Neural cell (in vitro differentiated cells): ENCODE measurements at regions not wholly inside any gene's neighbourhood (a gene's known extent, or its start where the extent isn't known, plus 50 kb on each side); places are given as distances from the start of the nearest gene placed in this dataset.

Source experiments
- H2AFZ ChIP-seq: fragments of 200-600, 300-800 bp; sonication (generic), shearing (Covaris generic); 2 replicates; pipeline ENCODE4 v1.6.0; 2014; ENCODE audit warnings: low read depth, mild to moderate bottlenecking, antibody characterized with exemption, low read length, moderate library complexity
- H3F3A ChIP-seq: fragments of 200-600 bp; shearing (Covaris generic); 2 replicates; pipeline ENCODE4 v1.6.1; 2016; ENCODE audit warnings: mild to moderate bottlenecking, moderate library complexity, mixed read lengths, antibody characterized with exemption, low read length; ENCODE audit not compliant: insufficient read depth, poor library complexity, severe bottlenecking
- H3K27ac ChIP-seq: fragments of 200-600, 300-800 bp; sonication (generic), shearing (Covaris generic); 2 replicates; pipeline ENCODE4 v1.5.1; 2014; ENCODE audit warnings: mild to moderate bottlenecking, low read length, moderate library complexity
- H3K27me3 ChIP-seq: fragments of 300-800, 200-600 bp; sonication (generic), shearing (Covaris generic); 2 replicates; pipeline ENCODE4 v1.6.0; 2014; ENCODE audit warnings: mild to moderate bottlenecking, low read depth, low read length, moderate library complexity; ENCODE audit not compliant: insufficient read depth
- H3K36me3 ChIP-seq: fragments of 300-800, 200-600 bp; sonication (generic), shearing (Covaris generic); 2 replicates; pipeline ENCODE4 v1.5.1; 2014; ENCODE audit warnings: mild to moderate bottlenecking, antibody characterized with exemption, low read length, moderate library complexity; ENCODE audit not compliant: insufficient read depth
- H3K4me2 ChIP-seq: fragments of 300-800, 200-600 bp; sonication (generic), shearing (Covaris generic); 2 replicates; pipeline ENCODE4 v1.6.0; 2014; ENCODE audit warnings: mild to moderate bottlenecking, low read length
- H3K4me3 ChIP-seq: fragments of 300-800, 200-600 bp; sonication (generic), shearing (Covaris generic); 2 replicates; pipeline ENCODE4 v1.5.1; 2014; ENCODE audit warnings: mild to moderate bottlenecking, low read length, moderate library complexity
- H3K79me2 ChIP-seq: fragments of 200-600 bp; shearing (Covaris generic); replicated peaks from 2 replicates; pipeline ENCODE4 v1.6.0; 2014; ENCODE audit warnings: mild to moderate bottlenecking, low read length, moderate library complexity; ENCODE audit not compliant: insufficient read depth
- H3K9ac ChIP-seq: fragments of 300-800, 200-600 bp; sonication (generic), shearing (Covaris generic); 2 replicates; pipeline ENCODE4 v1.6.1; 2016; ENCODE audit warnings: mild to moderate bottlenecking, low read length, mixed read lengths
- H3K9me2 ChIP-seq: fragments of 200-600 bp; shearing (Covaris generic); 2 replicates; pipeline ENCODE4 v1.6.1; 2016; ENCODE audit warnings: mild to moderate bottlenecking, low read length, mixed read lengths; ENCODE audit not compliant: insufficient read depth
- H3K9me3 ChIP-seq: fragments of 200-600, 300-800 bp; sonication (generic), shearing (Covaris generic); 2 replicates; pipeline ENCODE4 v1.6.1; 2016; ENCODE audit warnings: mild to moderate bottlenecking, mixed run types, low read length, moderate library complexity, mixed read lengths
- H4K20me1 ChIP-seq: fragments of 200-600 bp; shearing (Covaris generic); 2 replicates; pipeline ENCODE4 v1.6.1; 2016; ENCODE audit warnings: mild to moderate bottlenecking, mixed run types; ENCODE audit not compliant: insufficient read depth
- CTCF ChIP-seq: fragments of 450-650 bp; IDR thresholded peaks from 2 replicates; pipeline ENCODE4 v1.5.1; 2014; ENCODE audit warnings: antibody characterized with exemption, mild to moderate bottlenecking, moderate library complexity; ENCODE audit not compliant: poor library complexity, severe bottlenecking
- EP300 ChIP-seq: fragments of 450-650 bp; conservative IDR thresholded peaks from 2 replicates; pipeline ENCODE4 v1.6.1; 2014; ENCODE audit warnings: antibody characterized with exemption, mild to moderate bottlenecking, moderate library complexity; ENCODE audit not compliant: poor library complexity, severe bottlenecking
- EZH2 ChIP-seq: fragments of 200-600, 300-800 bp; shearing (Covaris generic), sonication (generic); IDR thresholded peaks from 2 replicates; pipeline ENCODE4 v1.6.1; 2014; ENCODE audit warnings: antibody characterized with exemption, low read length, borderline replicate concordance, mild to moderate bottlenecking; ENCODE audit not compliant: insufficient read depth, poor library complexity, severe bottlenecking
- MXI1 ChIP-seq: fragments of 450-650 bp; conservative IDR thresholded peaks from 2 replicates; pipeline ENCODE4 v1.6.1; 2014; ENCODE audit warnings: antibody characterized with exemption, mild to moderate bottlenecking; ENCODE audit not compliant: poor library complexity, severe bottlenecking
- POLR2AphosphoS5 ChIP-seq: IDR thresholded peaks from 2 replicates; pipeline ENCODE4 v1.6.1; 2012
- RAD21 ChIP-seq: fragments of 450-650 bp; conservative IDR thresholded peaks from 2 replicates; pipeline ENCODE4 v1.6.1; 2014; ENCODE audit warnings: antibody characterized with exemption, mild to moderate bottlenecking, moderate library complexity
- REST ChIP-seq: IDR thresholded peaks from 2 replicates; pipeline ENCODE4 v1.6.1; 2012; ENCODE audit warnings: borderline replicate concordance
- SMC3 ChIP-seq: fragments of 450-650 bp; conservative IDR thresholded peaks from 2 replicates; pipeline ENCODE4 v1.6.1; 2014; ENCODE audit warnings: antibody characterized with exemption, mild to moderate bottlenecking, moderate library complexity; ENCODE audit not compliant: poor library complexity
- TAF1 ChIP-seq: IDR thresholded peaks from 2 replicates; pipeline ENCODE4 v1.6.1; 2012; ENCODE audit warnings: low read depth

GRCh38 chr10:8400151-8400550, 345.7 kb downstream of the GATA3 start:
- H4K20me1 ChIP-seq = no peaks in the 10 kb centered on the region
- no peak overlapping the region for H3K9ac ChIP-seq
- H3K27ac ChIP-seq = no peak overlapping the region

GRCh38 chr10:8400892-8401291, 346.4 kb downstream of the GATA3 start:
- no peaks in the 10 kb centered on the region for H3K27me3 ChIP-seq
- H3K4me2 ChIP-seq = no peak overlapping the region
- no peak overlapping the region for H3K9ac ChIP-seq
- H3K4me3 ChIP-seq = no peak overlapping the region
- no peak overlapping the region for H2AFZ ChIP-seq
- H3K9me2 ChIP-seq = no peaks in the 10 kb centered on the region
- H4K20me1 ChIP-seq = no peaks in the 10 kb centered on the region
- H3F3A ChIP-seq = no peaks in the 10 kb centered on the region
- no peaks in the 10 kb centered on the region for H3K79me2 ChIP-seq
- H3K27ac ChIP-seq = no peak overlapping the region
- H3K9me3 ChIP-seq = no peaks in the 10 kb centered on the region
- no peaks in the 10 kb centered on the region for H3K36me3 ChIP-seq
- TF ChIP-seq SMC3 = no peak
- TF ChIP-seq TAF1 = no peak
- TF ChIP-seq REST = no peak
- no peak for TF ChIP-seq EP300
- TF ChIP-seq POLR2AphosphoS5 = no peak
- no peak for TF ChIP-seq CTCF
- no peak for TF ChIP-seq EZH2

More at GRCh38 chr10:8400151-8400550, 345.7 kb downstream of the GATA3 start:
- Histone ChIP-seq H3K36me3 (no peaks in the 10 kb centered on the region), H3K79me2 (no peaks in the 10 kb centered on the region), H2AFZ (no peak overlapping the region), H3K9me2 (no peaks in the 10 kb centered on the region), H3K27me3 (no peaks in the 10 kb centered on the region), H3K4me3 (no peak overlapping the region), H3K4me2 (no peak overlapping the region), H3F3A (no peaks in the 10 kb centered on the region), H3K9me3 (no peaks in the 10 kb centered on the region)
- TF ChIP-seq TAF1 = no peak
- no peak for TF ChIP-seq MXI1
- no peak for TF ChIP-seq RAD21
- TF ChIP-seq CTCF = no peak
- TF ChIP-seq SMC3 = no peak
- no peak for TF ChIP-seq EP300
- no peak for TF ChIP-seq POLR2AphosphoS5
- no peak for TF ChIP-seq REST
